ENCODE measurements at regions not wholly inside any gene's neighbourhood (a gene's known extent, or its start where the extent isn't known, plus 50 kb on each side); places are given as distances from the start of the nearest gene placed in this dataset.

DNA sequence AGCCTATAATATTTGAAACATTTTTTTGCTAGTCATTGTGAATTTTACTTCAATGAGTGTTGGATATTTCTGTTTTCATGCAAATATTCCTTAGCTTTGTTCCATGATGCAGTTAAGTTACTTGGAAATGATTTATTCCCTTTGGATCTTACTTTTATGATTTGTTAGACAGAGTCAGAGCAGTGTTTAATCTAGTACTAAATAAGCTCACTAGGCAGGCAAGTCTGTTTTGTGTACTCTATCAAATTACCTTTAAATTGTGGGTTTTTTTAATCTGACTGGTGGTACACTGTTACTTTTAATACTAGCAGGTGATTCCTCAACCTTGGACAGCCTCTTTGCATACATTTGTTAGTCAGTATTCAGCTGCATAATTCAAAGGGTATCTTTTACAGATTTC lies 173.3 kb upstream of the MBNL1 start:
- in situ Hi-C loops (cut with HindIII; ENCODE audit: low sequenced_read_pairs) = no loop called here

GRCh38 chr3:152096280-152096906 lies 172.3 kb upstream of the MBNL1 start:
- in situ Hi-C loops (cut with HindIII; ENCODE audit: low sequenced_read_pairs) = no loop called here

- in situ Hi-C loops (cut with HindIII; ENCODE audit: low sequenced_read_pairs) = no loop called here
These were observed 171.6 kb upstream of the MBNL1 start for GRCh38 chr3:152097120-152097519.

DNA sequence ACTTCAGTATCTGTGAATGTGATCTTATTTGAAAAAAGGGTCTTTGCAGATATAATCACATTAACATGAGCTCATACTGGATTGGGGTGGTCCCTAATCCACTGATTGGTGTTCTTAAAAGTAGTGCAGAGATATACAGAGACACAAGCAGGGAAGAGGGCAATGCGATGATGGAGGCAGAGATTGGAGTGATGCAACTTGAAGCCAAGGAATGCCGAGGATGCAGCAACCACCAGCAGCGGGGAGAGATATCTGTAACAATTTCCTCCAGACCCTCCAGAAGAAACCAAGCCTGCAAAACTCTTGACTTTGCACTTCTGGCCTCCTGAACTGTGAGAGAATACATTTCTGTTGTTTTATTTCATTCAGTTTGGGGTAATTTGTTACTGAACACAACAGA lies 171.0 kb upstream of the MBNL1 start:
- in situ Hi-C loops (cut with HindIII; ENCODE audit: low sequenced_read_pairs) = no loop called here

DNA sequence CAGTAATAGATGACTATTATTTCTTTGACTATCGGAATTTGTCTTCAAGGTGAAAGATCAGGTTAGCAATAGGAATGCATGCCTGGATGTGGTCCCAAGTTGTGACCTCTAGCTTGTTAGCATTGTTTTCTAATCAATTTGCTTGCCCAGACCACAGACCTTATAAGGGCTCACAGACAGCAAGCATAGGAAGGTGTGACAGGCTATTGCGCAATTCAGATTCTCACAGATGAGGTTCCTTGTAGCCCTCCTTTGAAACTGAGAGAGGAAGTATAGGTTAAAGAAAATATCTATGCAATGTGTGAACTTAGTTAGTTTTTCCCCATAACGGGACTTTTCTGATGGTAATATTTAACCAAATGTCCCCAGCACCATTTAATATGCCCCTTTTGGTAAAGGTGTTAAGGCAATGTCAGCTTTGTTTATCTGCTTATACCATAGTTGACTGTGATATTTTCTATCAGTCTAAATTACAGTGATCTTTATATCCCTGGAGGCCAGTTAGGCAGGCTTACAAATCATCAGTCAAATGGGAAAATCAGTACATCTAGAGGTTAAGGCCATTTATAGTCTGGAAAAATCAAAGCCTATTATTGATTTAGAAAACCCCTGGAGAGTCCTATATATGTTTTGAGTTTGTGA lies 168.1 kb upstream of the MBNL1 start:
- in situ Hi-C loops (cut with HindIII; ENCODE audit: low sequenced_read_pairs) = no loop called here

- in situ Hi-C loops (cut with HindIII; ENCODE audit: low sequenced_read_pairs) = no loop called here
These were observed 166.3 kb upstream of the MBNL1 start for GRCh38 chr3:152102410-152102809.

DNA sequence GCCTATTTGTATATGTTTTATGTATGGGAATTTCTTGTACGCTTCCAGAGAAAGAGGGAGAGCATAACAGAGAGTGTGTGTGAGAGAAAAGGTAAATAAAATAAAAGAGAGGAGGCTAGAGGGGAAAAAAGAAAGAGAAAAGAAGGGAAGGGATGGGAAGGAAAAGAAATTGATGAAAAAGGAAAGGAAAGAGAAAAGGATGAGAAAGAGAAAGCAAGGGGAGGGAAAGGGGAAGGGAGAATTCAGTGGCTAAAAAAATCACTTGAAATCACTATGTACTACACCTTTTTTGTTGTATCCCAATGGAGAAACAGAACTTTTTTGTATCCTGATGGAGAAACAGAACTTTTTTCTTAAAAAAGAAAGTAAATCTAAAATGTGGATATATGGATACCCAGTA lies 165.5 kb upstream of the MBNL1 start:
- in situ Hi-C loops (cut with HindIII; ENCODE audit: low sequenced_read_pairs) = no loop called here

DNA sequence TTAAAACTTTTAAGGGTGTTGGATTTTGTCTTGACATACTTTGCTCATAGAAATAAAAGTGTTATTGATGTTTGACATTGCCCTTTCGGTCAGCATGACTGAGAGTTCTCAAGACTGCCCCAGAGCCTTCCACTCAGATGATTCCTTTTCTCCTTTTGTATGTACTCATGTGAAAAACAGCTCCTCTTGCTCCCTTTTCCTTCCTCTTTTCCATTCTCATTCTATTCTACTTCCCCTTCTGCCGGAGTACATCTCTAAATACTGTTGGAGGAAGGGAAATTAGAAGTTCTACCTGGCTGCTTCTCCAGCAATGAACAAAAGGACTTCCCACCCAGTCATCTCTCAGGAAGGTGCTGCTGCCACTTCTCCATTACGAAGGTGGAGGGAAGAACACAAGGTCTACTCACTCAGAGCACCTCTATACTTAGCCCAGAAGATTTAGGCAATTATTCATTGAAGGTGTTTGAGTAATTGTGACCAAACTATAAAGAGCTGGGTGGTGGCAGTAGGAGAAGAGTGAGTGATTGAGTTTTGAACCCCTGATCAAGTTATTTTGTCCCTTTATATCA lies 163.8 kb upstream of the MBNL1 start:
- in situ Hi-C loops (cut with HindIII; ENCODE audit: low sequenced_read_pairs) = no loop called here

- in situ Hi-C loops (cut with HindIII; ENCODE audit: low sequenced_read_pairs) = no loop called here
These were observed 163.3 kb upstream of the MBNL1 start for GRCh38 chr3:152105446-152105845.

DNA sequence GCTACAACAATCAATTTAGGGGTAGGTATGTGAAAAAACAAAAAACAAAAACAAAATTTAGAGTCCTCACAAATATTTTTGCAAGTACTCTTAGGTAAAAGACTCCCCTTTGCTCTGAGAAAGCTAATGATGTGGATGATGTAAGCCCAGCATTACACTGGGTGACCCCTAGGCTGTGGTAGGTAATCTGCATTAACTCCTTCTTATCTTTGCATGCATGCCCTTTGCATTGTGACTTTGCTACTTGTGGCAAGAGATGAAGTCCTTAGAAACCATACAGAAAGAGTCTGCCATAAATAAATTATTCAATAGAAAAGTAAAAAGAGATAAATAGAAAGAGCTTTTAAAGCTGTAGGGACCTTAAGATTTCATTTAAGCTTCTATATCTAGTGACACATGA lies 159.7 kb upstream of the MBNL1 start:
- in situ Hi-C loops (cut with HindIII; ENCODE audit: low sequenced_read_pairs) = no loop called here

- in situ Hi-C loops (cut with HindIII; ENCODE audit: low sequenced_read_pairs) = no loop called here
These were observed 155.3 kb upstream of the MBNL1 start for GRCh38 chr3:152113413-152113812.

DNA sequence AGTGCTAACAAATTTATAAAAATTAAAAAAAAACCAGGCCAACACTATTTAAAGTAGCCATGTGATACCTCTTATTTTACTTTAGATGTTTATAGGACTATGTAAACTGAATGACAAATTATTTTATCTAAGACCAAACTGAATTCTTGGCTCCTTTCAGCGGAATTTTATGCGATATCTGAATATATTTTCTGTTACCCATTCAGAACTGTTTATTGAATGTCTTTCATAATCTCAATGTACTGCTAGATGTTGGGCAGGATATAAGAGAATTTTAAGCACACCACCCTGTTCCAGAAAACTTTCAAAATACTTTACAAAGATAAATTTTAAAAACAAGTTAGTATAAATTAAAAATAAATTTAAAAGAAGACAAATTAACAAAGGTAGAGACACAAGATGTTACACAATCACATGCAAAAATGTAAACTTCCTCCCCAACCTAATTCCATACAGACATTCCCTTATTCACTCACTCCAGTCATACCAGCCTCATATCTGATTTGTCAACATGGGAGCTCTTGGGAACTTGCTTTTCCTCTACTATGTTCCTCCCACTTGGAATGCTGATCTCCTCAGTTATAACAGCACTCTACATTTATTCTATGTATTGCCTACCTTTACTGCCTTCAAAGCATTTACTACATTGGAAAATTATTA lies 154.6 kb upstream of the MBNL1 start:
- in situ Hi-C loops (cut with HindIII; ENCODE audit: low sequenced_read_pairs) = no loop called here

DNA sequence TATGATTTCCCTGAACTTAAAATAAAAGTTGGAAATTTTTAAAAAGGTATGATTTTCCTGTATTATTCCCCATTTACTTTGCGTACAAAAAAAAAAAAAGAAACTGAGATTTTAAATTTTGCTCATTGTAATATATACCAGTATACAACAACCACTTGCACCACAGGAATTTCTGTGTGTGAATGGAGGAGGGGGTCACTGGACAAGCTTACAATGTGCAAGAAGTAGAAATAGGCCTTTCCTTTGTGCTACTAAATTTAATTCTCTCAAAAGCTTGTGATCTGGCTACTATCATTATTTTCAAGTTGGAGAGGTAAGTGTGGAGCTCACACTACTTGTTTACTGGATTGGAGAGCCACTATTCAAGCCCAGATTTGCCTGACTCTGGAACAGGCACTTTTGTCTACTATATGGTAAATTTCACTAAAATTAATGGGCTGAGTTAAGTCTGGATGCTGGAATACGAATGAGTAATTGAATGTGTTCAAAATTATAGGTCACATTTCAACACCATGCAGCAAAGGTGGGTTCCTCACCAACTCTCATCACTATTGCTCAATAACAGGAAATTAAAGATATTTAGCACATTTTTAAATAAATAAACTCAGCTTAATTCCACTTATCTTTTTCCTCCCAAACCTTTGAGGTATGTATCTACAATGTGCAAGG lies 148.0 kb upstream of the MBNL1 start:
- in situ Hi-C loops (cut with HindIII; ENCODE audit: low sequenced_read_pairs) = no loop called here

- in situ Hi-C loops (cut with HindIII; ENCODE audit: low sequenced_read_pairs) = no loop called here
These were observed 147.5 kb upstream of the MBNL1 start for GRCh38 chr3:152121270-152121636.

- in situ Hi-C loops (cut with HindIII; ENCODE audit: low sequenced_read_pairs) = no loop called here
These were observed 145.9 kb upstream of the MBNL1 start for GRCh38 chr3:152122851-152123250.

DNA sequence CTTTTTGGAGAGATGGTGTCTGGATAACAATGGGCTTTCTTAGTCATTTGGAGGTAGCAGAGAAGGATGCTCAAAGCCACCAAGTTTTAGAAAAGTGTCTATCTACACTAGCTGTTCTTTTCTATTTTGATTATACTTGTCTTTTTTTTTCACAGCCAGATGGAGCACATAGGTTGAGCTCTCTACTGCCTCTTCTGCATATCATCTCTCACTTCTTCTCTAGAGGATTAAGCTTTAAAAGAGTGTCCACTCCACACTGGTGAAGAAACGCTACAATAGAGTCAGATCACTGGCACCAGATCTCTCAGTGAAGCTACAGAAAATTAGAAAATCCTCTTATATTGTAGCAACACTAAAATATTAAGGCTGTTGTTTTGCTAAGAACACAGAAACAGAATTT lies 145.3 kb upstream of the MBNL1 start:
- in situ Hi-C loops (cut with HindIII; ENCODE audit: low sequenced_read_pairs) = no loop called here

DNA sequence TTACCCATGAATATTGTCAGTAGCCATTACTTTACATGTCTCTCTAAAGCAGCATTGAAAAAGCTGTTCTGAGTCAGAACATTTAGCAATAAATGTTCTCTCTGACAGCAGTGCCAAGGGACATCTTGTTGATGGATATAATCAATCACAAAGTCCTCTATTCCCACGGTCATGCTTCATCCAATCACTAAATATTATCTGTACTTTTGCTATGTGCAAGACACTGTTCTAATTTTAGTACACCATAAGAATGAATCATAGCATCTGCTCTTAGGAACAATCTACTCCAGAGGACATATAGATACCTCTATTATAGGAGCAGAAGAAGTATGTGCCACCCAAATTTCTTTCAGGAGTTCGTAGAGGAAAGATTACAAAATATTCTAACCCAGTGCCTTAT lies 142.5 kb upstream of the MBNL1 start:
- in situ Hi-C loops (cut with HindIII; ENCODE audit: low sequenced_read_pairs) = loop anchor here (5.0 kb wide), 1 partner anchor 66 kb away; no protein-coding TSS in a partner anchor

GRCh38 chr3:152127058-152127457 lies 141.7 kb upstream of the MBNL1 start:
- in situ Hi-C loops (cut with HindIII; ENCODE audit: low sequenced_read_pairs) = loop anchor here (5.0 kb wide), 1 partner anchor 65 kb away; no protein-coding TSS in a partner anchor

DNA sequence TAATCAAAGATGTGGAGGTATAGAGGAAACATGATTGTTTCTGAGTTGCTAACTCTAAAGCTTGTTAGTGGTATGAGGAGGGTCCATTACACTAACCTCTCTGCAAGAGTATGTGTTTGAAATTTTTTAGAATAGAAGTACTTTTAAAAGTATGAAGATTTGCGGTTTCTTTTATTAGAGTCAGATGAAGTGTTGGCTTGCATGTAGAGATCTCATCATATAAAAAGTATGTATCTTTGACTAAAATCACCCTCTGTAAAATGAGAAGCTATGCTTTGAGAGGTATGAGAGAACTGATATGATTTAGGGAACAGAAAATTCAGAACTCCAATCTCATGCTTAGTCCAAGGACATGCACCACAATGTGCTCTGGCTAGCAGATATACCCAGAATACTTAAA lies 140.4 kb upstream of the MBNL1 start:
- in situ Hi-C loops (cut with HindIII; ENCODE audit: low sequenced_read_pairs) = loop anchor here (5.0 kb wide), 1 partner anchor 64 kb away; no protein-coding TSS in a partner anchor

- in situ Hi-C loops (cut with HindIII; ENCODE audit: low sequenced_read_pairs) = no loop called here
These were observed 129.1 kb upstream of the MBNL1 start for GRCh38 chr3:152139651-152140050.

DNA sequence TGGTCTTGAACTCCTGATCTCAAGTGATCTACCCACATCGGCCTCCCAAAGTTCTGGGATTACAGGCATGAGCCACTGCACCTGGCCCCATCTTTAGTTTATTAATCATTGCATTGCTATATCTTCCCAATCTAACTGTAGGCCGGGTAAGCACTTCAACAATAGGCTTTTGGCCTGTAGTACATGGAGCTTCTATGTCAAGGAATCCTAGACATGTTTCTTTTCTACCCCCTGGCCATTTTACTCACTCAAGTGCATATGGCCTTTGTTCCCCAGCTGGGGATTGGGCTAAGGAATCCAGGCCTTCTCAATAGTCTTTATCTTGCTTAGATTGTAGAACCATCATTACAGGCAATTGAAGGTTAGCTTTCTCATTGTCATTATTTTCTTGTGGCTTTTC lies 122.3 kb upstream of the MBNL1 start:
- in situ Hi-C loops (cut with HindIII; ENCODE audit: low sequenced_read_pairs) = no loop called here

All from endothelial cell of hepatic sinusoid (primary cell).